ENCODE measurements at regions not wholly inside any gene's neighbourhood (a gene's known extent, or its start where the extent isn't known, plus 50 kb on each side); places are given as distances from the start of the nearest gene placed in this dataset.

DNA sequence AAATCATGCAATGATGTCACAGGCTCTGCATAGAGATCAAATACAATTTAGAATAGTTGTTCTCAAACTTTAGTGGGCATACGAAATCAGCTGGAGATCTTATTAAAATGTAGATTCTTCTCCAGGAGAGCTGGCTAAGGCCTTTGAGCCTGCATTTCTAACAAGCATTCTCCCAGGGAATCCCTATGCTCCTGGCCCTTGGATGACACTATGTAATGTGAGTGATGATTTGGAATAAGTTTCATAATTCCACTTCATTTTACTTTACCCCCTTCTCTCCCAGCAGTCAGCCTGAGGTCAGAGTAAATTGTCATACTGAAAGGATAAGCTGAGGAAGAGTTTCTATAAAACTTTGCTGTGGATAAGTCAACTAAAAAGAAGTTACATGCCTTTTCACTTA lies 189.1 kb downstream of the UBE2E3 start:
- Histone ChIP-seq H3K4me1 (peaks cover 0 to 4% (median 1%) of the 10 kb centered on the region in 4 donors), H3K4me3 (no peak overlapping the region), H3K27ac (no peak overlapping the region), H3K36me3 (no peaks in the 10 kb centered on the region), H3K9me3 (no peaks in the 10 kb centered on the region), H3K27me3 (no peaks in the 10 kb centered on the region)
- no peak for DNase-seq
- 63 to 88% methylated on average over 1 of the region's 1 CpG for WGBS, 2 donors (ENCODE audit: low coverage in 1 of 2)
- intact Hi-C loops (cut with DNase I; ENCODE audit: low total_unique reads), result no loop called here
- TF ChIP-seq POLR2A (IDR thresholded peaks at IDR 0.05) (no peak), POLR2AphosphoS5 (IDR thresholded peaks at IDR 0.05) (no peak), EP300 (IDR thresholded peaks at IDR 0.05; ENCODE audit: low read depth) (no peak)
- TF ChIP-seq, protein P1, sequence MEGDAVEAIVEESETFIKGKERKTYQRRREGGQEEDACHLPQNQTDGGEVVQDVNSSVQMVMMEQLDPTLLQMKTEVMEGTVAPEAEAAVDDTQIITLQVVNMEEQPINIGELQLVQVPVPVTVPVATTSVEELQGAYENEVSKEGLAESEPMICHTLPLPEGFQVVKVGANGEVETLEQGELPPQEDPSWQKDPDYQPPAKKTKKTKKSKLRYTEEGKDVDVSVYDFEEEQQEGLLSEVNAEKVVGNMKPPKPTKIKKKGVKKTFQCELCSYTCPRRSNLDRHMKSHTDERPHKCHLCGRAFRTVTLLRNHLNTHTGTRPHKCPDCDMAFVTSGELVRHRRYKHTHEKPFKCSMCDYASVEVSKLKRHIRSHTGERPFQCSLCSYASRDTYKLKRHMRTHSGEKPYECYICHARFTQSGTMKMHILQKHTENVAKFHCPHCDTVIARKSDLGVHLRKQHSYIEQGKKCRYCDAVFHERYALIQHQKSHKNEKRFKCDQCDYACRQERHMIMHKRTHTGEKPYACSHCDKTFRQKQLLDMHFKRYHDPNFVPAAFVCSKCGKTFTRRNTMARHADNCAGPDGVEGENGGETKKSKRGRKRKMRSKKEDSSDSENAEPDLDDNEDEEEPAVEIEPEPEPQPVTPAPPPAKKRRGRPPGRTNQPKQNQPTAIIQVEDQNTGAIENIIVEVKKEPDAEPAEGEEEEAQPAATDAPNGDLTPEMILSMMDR (IDR thresholded peaks at IDR 0.05), result no peak
- in situ Hi-C loops (cut with MboI; ENCODE audit: low pct_ligation_motif_present in 1 of 4, low pct_unique_long_range_greater_than_20kb in 1 of 4, low sequenced_read_pairs in 3 of 4), result no loop called here

DNA sequence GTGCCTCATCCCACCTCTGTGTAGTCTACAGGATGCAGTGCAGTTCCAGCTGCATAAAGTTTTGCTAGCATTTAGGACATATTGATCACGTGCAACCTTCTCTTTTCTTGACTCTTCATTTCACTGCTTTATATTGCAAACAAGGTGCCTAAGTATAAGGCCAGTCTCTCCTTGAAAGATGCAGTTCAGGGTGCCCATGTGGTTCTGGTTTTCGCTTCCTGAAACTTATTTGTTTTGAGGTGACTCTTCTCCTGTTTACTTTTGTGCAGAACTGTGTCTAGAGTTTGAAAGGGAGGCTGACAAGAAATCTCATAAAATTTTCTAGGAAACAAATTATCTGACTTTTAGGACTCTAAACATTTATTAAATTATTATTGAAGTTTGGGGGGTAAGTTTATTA lies 189.9 kb downstream of the UBE2E3 start:
- H3K4me3 ChIP-seq, result no peak overlapping the region
- no peaks in the 10 kb centered on the region for H3K36me3 ChIP-seq
- H3K9me3 ChIP-seq, result no peaks in the 10 kb centered on the region
- intact Hi-C loops (cut with DNase I; ENCODE audit: low total_unique reads), result no loop called here
- no peaks in the 10 kb centered on the region for H3K27me3 ChIP-seq
- peaks cover 0 to 11% (median 5%) of the 10 kb centered on the region in 4 donors for H3K4me1 ChIP-seq
- TF ChIP-seq EP300 (IDR thresholded peaks at IDR 0.05; ENCODE audit: low read depth), result no peak
- TF ChIP-seq, protein P1 (IDR thresholded peaks at IDR 0.05), result no peak
- no peak for TF ChIP-seq POLR2AphosphoS5 (IDR thresholded peaks at IDR 0.05)
- TF ChIP-seq POLR2A (IDR thresholded peaks at IDR 0.05), result no peak
- H3K27ac ChIP-seq, result no peak overlapping the region
- WGBS, 2 donors (ENCODE audit: low coverage in 1 of 2), result 67 to 70% methylated on average over 2 of the region's 2 CpGs
- DNase-seq, result no peak
- in situ Hi-C loops (cut with MboI; ENCODE audit: low pct_ligation_motif_present in 1 of 4, low pct_unique_long_range_greater_than_20kb in 1 of 4, low sequenced_read_pairs in 3 of 4), result no loop called here

DNA sequence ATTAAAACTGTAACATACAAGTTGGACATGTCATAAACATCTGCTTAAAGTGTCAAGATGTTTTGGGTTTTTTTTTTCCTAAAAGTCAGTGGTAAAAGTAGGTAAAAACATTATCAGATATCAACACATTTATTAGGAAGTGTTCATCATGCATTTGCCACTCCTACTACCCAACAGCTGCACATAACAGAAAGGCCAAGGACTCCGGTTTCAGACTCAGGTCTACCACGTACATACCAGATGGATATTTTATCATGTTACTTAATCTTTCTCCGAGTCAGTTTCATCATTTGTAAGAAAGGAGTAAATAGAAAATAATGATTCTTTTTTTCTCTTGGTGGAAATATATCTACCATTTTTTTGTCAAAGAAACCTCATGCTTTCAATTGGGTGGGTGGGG lies 192.3 kb downstream of the UBE2E3 start:
- Histone ChIP-seq H3K27ac (no peak overlapping the region), H3K4me1 (peaks cover 0 to 11% (median 5%) of the 10 kb centered on the region in 4 donors), H3K9me3 (no peaks in the 10 kb centered on the region), H3K4me3 (no peak overlapping the region), H3K36me3 (no peaks in the 10 kb centered on the region), H3K27me3 (no peaks in the 10 kb centered on the region)
- in situ Hi-C loops (cut with MboI; ENCODE audit: low pct_ligation_motif_present in 1 of 4, low pct_unique_long_range_greater_than_20kb in 1 of 4, low sequenced_read_pairs in 3 of 4), result no loop called here
- no peak for DNase-seq
- whole genome bisulfite sequencing, 2 donors (ENCODE audit: low coverage in 1 of 2), result 84 to 93% methylated on average over 3 of the region's 3 CpGs
- TF ChIP-seq POLR2A (IDR thresholded peaks at IDR 0.05) (no peak), POLR2AphosphoS5 (IDR thresholded peaks at IDR 0.05) (no peak), EP300 (IDR thresholded peaks at IDR 0.05; ENCODE audit: low read depth) (no peak)
- TF ChIP-seq, protein P1 (IDR thresholded peaks at IDR 0.05), result no peak
- intact Hi-C loops (cut with DNase I; ENCODE audit: low total_unique reads), result no loop called here

DNA sequence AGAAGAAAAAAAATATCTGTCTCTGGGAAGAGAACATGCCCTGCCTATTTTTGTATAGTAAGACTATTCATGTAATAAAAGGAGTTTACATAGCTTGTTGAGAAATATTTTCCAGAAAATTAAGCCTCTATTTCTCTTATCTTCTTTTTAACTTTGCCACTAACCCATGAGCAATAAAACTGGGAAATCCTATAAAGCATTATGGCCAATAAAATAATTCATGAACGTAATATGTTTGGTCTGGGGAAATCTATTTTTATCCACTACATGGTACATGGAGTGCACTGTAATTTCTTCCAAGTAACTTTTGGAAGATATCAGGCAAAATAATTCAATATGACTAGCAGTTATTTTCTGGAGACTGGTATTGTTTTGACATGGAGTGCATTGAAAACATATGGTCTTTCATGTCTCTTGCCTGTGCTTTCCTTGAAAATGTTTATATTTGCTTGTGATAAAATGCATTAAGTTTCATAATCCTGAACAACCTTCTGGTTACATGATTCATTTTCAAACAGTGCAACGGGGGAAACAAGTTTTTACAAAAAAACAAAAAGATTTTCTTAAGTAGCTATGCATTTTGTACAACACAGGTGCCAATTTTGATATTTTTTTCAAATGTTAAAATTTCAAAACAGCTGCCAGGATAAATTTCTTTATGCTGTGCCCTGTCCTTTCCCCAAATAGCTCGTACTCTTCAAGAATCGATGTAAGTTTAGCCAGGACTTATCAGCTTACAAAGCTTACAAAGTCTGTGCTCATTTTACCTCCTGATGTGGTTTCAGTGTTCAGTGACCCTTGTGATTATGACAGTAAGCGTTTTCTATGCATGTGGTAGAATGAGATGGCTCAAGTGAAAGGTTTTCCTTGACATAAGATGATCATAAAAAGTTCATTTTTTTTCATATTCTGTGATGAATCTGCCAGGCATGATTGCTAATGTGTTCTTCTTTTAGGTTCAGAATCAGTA lies 194.5 kb downstream of the UBE2E3 start:
- TF ChIP-seq POLR2AphosphoS5 (IDR thresholded peaks at IDR 0.05), result no peak
- no peak for TF ChIP-seq EP300 (IDR thresholded peaks at IDR 0.05; ENCODE audit: low read depth)
- TF ChIP-seq, protein P1 (IDR thresholded peaks at IDR 0.05), result no peak
- TF ChIP-seq POLR2A (IDR thresholded peaks at IDR 0.05), result no peak
- Histone ChIP-seq H3K36me3 (no peaks in the 10 kb centered on the region), H3K4me1 (peaks cover 0 to 11% (median 5%) of the 10 kb centered on the region in 4 donors), H3K9me3 (no peaks in the 10 kb centered on the region), H3K27ac (no peak overlapping the region), H3K4me3 (no peak overlapping the region), H3K27me3 (no peaks in the 10 kb centered on the region)
- no peak for DNase-seq
- 24 to 34% methylated on average over 5 of the region's 5 CpGs for WGBS, 2 donors (ENCODE audit: low coverage in 1 of 2)
- in situ Hi-C loops (cut with MboI; ENCODE audit: low pct_ligation_motif_present in 1 of 4, low pct_unique_long_range_greater_than_20kb in 1 of 4, low sequenced_read_pairs in 3 of 4) (no loop called here), intact Hi-C loops (cut with DNase I; ENCODE audit: low total_unique reads) (no loop called here)
